GM18868 (cell line): ENCODE measurements at regions not wholly inside any gene's neighbourhood (a gene's known extent, or its start where the extent isn't known, plus 50 kb on each side); places are given as distances from the start of the nearest gene placed in this dataset.
A peak's percentile ranks its signal among the peaks of the same experiment; 100 is the strongest.
"Not testable (repeated sequence)": the region's sequence is repeated elsewhere in the genome, so short reads cannot be mapped to it uniquely, and the experiment has no call there.

Experiments
- ATAC-seq: cut with Tn5 transposase; IDR thresholded peaks from one replicate; pipeline ENCODE4 v1.9.1; 2021; ENCODE audit warnings: mild to moderate bottlenecking, moderate library complexity; ENCODE audit not compliant: unreplicated experiment

- peak; percentile 62 for ATAC-seq
Observed at GRCh38 chr1:234851450-234852438, 241.8 kb upstream of the IRF2BP2 start.

GRCh38 chr1:234849832-234850231, 239.9 kb upstream of the IRF2BP2 start:
- ATAC-seq: no peak

GRCh38 chr1:234848972-234849649, 239.1 kb upstream of the IRF2BP2 start:
- no peak for ATAC-seq

- not testable (repeated sequence) for ATAC-seq
Observed at GRCh38 chr1:234846813-234847212, 236.8 kb upstream of the IRF2BP2 start.

- ATAC-seq: no peak
Observed at GRCh38 chr1:234845836-234846235, 235.9 kb upstream of the IRF2BP2 start.

GRCh38 chr1:234845097-234845660, 235.2 kb upstream of the IRF2BP2 start:
- no peak for ATAC-seq

- no peak for ATAC-seq
Observed at GRCh38 chr1:234844479-234845031, 234.6 kb upstream of the IRF2BP2 start.

- ATAC-seq: no peak
Observed at GRCh38 chr1:234843946-234844345, 234.0 kb upstream of the IRF2BP2 start.

GRCh38 chr1:234842726-234843641, 233.0 kb upstream of the IRF2BP2 start:
- peak; percentile 76 for ATAC-seq

GRCh38 chr1:234841710-234842231, 231.8 kb upstream of the IRF2BP2 start:
- no peak for ATAC-seq

GRCh38 chr1:234841281-234841680, 231.3 kb upstream of the IRF2BP2 start:
- no peak for ATAC-seq

GRCh38 chr1:234840843-234841242, 230.9 kb upstream of the IRF2BP2 start:
- no peak for ATAC-seq

GRCh38 chr1:234840253-234840652, 230.3 kb upstream of the IRF2BP2 start:
- no peak for ATAC-seq

- no peak for ATAC-seq
Observed at GRCh38 chr1:234839663-234840062, 229.7 kb upstream of the IRF2BP2 start.

- no peak for ATAC-seq
Observed at GRCh38 chr1:234838820-234839219, 228.8 kb upstream of the IRF2BP2 start.

GRCh38 chr1:234838182-234838581, 228.2 kb upstream of the IRF2BP2 start:
- no peak for ATAC-seq

- ATAC-seq: no peak
Observed at GRCh38 chr1:234837713-234838112, 227.7 kb upstream of the IRF2BP2 start.

GRCh38 chr1:234836776-234837357, 226.9 kb upstream of the IRF2BP2 start:
- ATAC-seq: no peak

- ATAC-seq: no peak
Observed at GRCh38 chr1:234836045-234836681, 226.2 kb upstream of the IRF2BP2 start.
